ENCODE measurements at regions not wholly inside any gene's neighbourhood (a gene's known extent, or its start where the extent isn't known, plus 50 kb on each side); places are given as distances from the start of the nearest gene placed in this dataset.

- TF ChIP-seq CTCF (IDR thresholded peaks at IDR 0.05) = no peak
- no peak for TF ChIP-seq POLR2A (IDR thresholded peaks at IDR 0.05)
Observed at GRCh38 chr20:57943291-57943690, 233.5 kb upstream of the PMEPA1 start.
